HG02870 (cell line): ENCODE measurements at regions not wholly inside any gene's neighbourhood (a gene's known extent, or its start where the extent isn't known, plus 50 kb on each side); places are given as distances from the start of the nearest gene placed in this dataset.

Experiments
- ATAC-seq: cut with Tn5 transposase; IDR thresholded peaks from one replicate; pipeline ENCODE4 v1.9.1; 2021; ENCODE audit warnings: mild to moderate bottlenecking, moderate library complexity; ENCODE audit not compliant: unreplicated experiment

DNA sequence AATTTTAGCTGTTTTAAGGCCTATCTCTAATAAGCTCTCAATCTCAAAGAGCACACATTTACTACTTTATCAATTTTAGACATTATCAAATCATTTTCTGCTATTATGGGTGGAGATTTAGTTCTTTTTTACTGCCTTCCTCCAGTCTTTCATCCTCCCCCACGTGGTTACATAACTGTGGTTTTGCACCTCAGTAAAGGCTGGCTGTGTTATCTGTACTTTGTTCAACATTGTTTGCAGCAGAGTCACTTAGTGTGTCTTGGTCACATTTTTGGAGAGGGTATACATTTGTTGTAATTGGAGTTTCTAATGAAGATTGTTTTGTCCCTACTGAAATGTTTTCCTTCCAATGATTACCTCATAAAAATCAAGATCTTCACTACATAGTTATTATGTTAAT, 549.6 kb upstream of the CELF4 start:
- ATAC-seq: no peak

DNA sequence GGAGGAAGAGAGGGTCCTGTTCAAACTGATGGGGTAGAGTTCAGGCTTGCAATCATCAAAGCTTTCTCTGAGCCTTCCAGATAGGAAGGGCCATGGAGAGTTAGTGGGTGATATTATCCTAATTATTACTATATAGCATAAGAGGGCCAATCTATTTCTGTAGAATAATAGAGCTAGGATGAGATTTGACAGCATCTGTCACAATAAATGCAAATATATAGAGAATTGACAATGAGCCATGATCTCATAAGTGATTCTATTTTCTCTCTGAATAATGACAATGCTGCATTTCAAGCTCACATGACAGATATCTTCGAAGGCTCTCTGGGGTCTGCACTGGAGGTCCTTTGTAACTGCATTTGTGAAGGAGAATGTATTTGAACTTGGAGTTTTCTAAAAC, 521.9 kb upstream of the CELF4 start:
- ATAC-seq: no peak

DNA sequence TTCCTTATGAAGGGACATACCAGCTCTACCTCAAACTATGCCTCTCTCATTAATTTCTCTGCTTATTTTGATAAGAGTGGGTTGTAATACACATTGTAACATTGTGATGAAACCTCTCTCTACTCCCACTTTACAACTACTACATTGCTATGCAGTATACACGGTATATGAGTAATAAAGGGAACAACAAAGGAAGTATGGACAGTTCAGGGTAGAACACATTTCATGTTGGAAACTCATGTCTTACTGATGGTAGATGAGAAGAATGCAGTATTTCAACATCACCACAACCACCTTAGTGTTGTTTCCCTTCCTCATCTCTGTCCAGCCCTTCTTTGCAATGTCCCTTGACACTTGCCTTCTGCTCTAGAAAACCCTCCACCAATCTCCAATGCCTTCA, 515.9 kb upstream of the CELF4 start:
- no peak for ATAC-seq

DNA sequence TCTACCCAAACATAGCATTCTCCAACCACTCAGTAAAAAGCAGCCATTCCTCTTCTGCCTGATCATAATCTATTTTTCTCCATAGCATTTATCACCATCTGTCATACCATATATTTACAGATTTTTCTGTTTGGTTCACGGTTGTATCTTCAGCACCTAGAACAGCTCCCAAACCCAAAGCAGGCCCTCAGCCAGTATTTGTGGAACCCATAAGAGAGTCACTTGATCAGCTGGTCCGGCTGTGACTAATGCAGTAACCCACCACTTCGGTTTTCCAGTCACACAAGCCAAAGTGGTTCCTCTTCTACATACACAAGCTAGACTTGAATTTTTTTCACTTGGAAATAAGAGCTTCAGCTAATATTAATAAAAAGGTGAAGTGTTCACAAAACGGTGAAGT, 511.6 kb upstream of the CELF4 start:
- no peak for ATAC-seq

DNA sequence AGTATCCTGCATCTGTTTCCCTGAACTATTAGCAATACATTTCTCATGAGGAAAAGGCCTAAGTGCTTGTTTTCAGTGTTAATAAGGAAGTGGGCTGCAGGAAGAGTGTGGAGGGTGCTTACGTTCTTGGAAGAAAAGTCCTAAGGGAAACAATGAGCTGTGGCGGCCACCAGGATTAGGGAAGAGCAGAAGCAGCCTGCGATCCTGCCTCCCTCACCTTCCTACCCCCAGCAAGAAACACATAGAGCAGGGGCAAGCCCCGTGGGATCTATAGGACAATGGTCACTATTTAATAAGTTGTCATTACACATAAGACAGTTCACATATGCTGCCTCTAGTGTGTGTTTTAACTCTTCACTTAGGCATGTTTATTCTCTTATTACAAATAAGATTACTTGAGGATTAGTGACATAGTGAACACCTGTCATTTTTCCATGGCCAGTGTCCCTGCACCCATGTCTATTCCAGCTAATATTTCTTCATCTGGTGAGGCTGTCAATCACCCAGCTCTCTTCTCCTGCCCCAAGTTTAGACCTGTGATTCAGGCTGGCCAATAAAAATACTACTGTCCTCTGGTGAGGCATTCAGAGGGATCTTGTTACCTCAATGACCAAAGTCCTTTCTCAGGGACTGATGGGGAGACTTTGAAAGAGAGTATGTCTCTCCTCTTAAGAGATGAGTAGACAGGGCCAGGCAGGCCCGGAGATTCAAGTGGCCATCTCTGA, 510.9 kb upstream of the CELF4 start:
- no peak for ATAC-seq

DNA sequence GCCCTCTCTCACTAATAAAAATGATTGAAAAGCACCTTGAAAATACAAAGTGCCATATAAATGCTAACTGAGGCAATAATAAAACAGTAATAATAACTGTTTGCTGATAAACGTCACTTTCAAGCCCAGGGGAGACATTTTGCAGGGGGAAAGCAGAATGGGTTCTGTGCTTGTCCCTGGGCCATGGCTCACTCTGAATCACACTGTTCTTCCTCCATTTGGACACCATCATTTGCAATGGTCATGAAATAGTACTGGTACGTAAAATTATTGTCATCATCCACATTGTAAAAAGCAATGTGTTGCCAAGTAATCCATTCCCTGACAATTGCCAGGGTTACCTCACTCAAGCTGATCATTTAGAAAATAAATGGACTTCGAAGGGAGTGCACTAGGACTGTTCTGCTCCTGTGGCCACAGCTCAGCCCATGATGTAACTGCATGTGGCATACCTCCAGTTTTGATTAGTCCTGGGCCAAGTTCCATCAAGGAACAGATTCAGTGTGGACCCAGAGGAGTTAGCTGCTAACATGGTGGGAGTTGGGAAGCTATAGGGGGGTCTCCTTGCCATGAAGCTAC, 508.8 kb upstream of the CELF4 start:
- no peak for ATAC-seq

DNA sequence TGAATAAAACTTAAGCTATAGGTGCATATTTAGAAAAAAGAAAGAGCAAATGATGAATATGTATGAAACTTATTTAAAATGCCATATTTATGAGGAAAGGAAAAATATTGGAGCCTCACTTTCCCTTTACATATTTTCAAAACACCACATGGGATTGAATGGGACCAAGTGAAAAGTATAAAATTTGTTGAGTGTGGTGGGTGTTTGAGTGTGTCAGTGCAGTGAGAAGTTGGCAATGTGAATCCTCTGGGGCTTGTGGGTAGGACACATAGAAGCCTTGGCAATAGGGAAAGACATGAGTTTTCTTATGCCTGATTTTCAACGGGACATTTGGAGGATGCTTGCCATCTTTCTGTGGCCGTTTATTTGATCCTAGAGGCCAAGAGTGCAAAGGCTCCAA, 502.2 kb upstream of the CELF4 start:
- ATAC-seq: no peak

DNA sequence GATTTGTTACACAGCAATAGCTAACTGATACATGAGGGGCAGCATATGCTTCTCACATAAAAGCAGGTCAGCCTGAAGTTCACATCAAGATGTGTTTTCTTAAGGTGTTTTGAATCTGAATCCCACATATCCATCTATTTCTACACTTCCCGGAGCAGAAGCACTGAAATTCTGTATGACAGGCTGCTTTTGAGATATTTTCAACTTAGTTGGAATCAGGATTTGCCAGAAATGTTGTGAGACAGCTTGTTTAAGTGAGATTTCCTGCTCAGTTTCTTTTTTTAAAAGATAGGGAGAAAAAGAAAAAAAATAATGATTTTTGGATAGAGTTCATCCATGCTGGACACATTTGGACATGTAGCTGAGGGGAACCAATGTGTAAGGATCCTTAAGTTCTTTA, 501.5 kb upstream of the CELF4 start:
- no peak for ATAC-seq

DNA sequence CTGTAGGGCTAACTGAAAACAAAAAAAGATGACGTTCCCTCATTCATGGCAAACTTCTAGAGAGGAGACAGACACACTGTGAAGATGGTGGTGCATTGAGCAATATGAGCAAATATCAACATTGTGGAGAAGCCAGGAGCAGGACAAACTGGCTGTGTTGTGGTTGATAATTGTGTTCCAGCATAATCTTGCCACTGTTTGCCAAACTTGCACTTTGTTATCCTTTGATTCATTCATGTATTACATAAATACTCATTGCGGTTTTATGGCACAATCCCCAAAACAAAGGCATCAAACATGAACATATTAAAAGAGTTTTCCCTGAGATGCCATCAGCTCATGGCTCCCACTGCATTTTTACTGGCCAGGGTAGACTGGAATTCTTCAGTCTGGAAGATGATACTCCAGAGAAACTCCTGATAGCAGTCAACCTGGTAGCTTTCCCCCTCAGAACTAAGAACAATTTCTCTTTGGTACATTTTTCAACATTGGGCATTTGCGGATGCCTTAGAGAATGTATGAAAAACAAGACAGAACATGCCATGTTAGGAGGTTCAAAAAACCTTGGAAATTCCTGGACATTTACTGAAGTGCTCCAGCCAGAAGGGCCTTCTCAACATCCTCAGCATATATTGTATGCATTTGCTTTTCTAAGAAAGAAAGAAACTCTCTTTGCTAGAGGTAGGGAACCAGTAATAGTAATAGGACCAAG, 487.4 kb upstream of the CELF4 start:
- ATAC-seq: no peak

DNA sequence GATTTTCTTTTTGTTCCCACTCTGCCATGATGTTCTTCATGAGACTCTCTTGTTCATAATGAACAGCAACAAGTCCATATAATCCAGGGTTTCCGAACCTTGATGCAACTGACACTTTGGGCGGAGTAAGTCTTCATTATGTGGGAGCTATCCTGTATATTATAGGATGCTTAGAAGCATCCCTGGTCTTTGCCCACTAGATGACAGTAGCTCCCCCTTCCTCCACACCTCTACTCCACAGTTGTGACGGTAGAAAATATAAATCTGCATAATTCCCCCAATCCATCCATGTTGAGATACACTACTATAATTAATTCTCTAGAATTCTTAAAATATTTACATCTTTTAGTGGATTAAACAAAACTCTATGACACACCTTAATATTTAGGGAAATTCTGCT, 482.2 kb upstream of the CELF4 start:
- no peak for ATAC-seq

DNA sequence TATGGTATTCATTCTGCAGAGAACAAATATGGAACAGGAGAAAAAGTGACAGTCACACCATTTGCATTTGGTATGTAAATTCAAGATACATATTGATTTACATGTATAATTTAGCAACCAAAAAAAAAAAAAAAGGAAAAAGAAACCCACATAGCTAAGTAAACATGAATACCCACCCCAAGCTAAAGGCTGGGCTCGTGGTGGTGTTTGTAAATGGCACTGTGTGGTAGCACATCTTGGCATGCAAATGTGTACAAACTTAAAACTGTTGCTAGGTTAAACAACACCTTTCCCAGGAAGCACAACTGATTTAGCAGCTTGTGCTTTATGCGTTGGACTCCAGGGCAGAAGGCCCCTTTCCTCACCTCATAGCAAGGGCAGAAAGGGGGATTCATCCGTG, 481.1 kb upstream of the CELF4 start:
- no peak for ATAC-seq

DNA sequence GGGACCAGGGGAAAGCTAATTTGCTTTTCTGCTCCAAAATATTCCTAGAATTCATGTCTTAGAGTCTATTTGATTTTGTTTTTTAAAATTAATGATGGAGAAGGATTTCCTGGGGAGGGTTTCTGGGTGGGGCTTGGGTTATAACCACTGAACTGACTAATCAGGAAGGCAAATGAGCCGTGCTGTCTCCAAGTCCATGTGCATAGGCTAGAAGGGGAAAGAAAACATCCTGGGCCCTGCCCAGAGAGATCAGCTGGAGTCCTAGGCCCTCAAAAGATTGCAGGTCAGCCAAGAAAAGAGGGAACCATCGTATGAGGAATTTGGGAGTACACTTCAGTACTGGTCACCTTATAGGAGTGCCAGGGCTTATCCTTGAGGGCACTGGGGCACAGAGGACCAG, 480.2 kb upstream of the CELF4 start:
- no peak for ATAC-seq

DNA sequence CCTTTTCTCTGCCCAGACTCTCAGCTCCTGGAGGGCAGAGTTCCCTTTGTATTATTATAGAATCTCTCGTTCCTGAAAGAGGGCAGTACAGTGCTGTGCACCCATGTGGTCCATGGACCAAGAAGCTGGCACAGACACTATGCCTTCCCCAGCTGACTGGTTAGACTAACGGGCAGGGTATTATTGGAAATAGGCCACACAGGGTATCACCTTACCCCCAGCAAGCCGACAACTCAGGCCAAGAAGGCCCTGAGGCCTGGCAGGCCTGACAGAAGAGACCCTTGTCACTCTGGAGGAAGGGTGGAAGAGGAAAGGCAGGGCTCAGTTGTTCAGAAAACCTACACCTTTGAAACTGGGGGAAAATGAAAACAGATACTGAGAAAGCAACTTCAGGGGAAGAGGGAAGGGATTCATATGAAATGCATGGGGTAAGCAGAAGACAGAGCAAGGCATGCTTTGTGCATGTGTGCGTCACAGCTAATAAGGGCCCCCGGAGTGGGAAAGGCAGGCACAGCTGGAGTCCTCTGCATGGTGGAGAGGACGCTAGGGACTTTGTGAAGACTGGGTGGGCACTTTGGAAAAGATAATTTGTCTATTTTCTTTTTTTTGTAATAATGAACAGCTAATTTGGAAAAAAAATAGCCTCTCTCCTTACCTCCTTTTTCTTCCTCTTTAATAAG, 476.8 kb upstream of the CELF4 start:
- ATAC-seq: no peak

DNA sequence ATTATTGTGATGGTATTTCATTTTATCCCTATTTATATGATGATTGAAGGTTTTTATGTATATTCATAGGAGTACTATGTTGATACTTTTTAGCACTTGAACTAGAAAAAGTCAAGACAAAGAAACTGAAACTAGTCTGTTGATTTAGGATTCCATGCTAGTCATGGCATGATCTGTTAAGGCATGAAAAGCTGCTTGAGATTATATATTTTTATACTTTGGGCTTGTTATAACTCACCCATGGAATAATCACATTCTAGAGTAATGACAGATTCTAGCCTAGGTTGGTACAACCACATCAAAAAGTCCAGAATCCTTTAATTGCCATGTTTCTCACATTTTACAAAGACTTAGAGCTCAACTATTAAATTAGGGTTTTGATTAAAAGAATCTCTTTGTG, 472.6 kb upstream of the CELF4 start:
- no peak for ATAC-seq

DNA sequence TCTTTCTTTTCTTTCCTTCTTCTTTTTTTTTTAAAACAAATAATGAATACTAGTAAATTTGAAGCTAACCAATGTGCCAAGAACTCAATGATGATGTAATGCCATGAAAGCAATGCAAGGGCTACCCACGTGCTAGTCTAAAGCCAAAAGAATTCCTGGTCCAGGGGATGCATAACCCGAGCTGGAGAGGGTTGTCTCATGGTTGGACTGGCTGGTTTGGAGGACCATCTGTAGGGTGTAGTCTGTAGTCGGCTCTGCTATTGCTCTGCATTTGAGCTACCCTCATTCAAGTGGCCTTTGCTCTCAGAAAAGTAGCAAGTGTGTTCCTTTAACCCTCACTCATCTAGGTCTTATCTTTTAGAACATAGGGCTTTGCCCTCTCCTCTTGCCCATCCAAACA, 469.6 kb upstream of the CELF4 start:
- no peak for ATAC-seq

DNA sequence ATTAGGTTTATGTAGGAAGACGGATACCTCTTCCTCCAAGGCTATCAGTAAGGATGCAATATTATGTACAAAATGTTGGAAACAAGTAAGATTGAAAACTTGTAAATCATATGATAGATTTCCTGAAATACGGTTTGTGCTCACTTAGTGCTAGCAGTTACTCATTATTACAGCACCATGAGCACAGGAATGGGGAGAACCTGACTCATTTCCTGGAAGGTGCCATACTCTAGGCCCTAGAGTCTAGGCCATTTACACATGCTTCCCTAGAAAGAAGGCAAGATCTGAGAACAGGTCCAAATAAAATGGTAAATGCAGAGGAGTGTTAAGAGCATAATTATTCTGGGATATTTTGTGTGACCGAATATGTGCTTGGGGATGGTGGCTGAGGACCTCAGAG, 467.7 kb upstream of the CELF4 start:
- ATAC-seq: no peak

DNA sequence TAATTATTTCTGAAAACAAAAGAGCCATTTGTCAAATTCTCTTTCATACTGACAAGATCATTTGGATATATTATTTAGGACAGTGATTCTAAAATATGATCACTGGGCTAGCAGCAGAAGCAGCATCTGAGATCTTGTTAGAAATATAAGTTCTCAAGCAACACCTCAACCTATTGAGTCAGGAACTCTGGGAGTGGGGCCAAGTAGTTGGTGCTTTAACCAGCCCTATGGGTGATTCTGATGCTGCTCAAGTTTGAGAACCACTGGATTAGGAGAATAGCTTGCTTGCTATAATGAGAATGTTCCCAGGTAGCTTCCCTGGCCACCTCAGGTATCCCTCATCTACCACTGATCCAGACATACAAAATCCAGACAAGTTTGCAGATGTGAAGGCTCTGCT, 466.9 kb upstream of the CELF4 start:
- ATAC-seq: no peak

DNA sequence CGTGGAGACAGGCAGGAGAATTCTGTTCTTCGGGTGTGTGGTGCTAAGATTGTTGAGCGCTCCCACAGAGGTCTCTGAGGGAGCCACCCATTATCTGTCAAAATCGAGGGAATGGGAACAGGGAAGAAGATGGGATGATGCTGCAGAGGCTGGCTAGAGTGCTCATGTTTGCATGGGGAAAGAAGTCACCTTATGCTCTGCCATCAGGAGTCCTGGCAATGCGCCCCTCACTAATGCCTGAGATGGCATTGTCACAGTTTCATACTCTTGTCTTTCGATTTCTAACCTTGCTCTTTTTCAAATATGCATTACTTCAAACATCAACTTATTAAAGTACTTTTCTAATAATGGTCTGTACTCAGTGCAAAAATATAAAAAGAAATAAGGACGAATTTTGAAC, 463.3 kb upstream of the CELF4 start:
- ATAC-seq: no peak

DNA sequence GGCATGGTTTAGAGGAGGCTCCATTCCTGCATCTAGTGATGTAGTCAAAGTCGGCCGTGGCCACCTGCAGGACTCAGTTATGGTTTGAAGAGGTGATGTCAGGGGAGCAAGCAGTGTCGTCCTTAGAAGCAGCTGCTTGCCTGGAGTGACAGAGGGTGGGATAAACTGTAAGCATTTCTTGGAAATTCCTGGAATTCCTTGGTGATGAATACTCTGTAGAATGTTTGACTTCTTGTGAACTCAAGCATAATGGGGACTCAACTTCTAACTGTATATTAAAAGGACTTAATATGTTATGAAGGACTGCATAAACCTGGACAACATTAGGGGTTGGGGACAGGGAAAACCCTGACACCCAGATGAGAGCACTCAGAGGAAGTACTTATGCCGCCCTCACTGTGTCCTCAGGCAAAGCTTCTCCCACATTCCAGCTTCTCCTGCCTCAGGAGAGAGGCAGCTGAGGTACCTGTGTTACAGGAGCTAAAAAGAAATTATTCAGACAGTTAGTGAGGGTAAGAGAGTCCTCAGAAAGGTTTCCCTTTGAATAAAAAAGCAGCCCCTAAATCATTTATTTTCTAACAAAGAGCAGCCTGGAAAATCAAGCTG, 459.9 kb upstream of the CELF4 start:
- no peak for ATAC-seq

DNA sequence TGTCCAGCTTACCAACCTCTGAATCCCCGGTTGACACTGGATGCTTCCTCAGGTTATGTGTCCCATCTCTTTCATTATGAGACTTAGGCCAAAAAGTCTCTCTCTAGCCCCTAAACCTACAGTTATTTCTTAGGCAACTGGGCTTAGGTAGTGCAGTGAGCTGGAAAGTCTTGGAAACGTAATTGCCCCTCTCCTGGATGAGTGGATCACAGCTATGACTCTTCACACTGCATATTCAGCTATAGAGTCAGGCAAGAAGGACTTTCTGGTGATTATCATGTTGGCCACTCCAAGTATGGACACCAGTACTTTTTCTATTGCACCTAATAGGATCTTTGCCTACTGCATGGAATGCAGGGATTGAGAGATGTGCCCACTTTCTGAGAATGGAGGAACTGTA, 458.3 kb upstream of the CELF4 start:
- ATAC-seq: no peak

DNA sequence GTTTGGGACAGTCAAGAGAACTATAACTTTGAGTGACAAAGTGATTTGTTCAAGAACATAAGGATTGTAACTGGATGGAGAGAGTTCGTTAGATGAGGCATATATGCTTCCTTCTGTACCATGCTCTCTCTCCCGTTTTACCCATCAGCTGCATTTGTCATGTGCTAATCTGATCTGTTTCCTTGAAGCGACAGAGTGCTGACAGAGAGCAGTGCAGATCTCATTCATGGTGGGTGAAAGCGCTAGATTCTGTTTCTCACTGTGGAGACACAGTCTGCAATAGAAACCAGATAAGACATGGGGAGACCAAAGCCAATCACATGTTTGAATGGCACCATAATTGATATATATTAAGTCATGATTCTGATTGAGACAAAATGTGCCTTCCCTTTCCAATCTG, 456.6 kb upstream of the CELF4 start:
- no peak for ATAC-seq

DNA sequence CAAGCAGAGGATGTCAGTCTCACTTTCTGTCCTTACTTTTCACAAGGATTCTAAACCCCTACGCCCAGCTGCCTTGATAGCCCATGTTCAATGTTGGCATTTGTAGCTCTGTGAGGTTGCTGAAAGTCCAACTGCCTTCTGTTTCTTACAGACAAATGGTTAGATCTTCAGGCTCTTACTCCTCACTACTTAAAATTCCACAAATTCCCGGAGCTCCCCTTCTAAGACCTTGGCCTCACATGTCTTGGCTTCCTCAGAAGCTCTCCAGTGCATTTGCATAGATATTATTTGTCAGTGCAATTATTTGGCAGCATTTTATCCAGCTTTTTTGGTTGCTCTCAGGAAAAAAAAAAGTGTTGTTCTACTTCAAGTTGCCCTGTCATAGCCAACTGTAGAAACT, 453.7 kb upstream of the CELF4 start:
- ATAC-seq: no peak
